H1 (cell line): ENCODE measurements at regions not wholly inside any gene's neighbourhood (a gene's known extent, or its start where the extent isn't known, plus 50 kb on each side); places are given as distances from the start of the nearest gene placed in this dataset.

Experiments
- CTCF ChIA-PET: fragments of 300-600 bp; sonication (Branson Sonifier 250); formaldehyde crosslinking; loops from one replicate; lab custom pipeline; 2021; ENCODE audit not compliant: partially characterized antibody; lab: Charles Lee
- POLR2A ChIA-PET: fragments of 300-600 bp; sonication (Branson Sonifier 250); formaldehyde crosslinking; loops from one replicate; lab custom pipeline; 2021; ENCODE audit warnings: inconsistent platforms; ENCODE audit not compliant: partially characterized antibody; lab: Charles Lee
- DNase-seq, 2 experiments: peaks; one replicate each; pipeline versions ENCODE4 v3.0.0 to v3.0.0-alpha.2; 2010 to 2022; ENCODE audit warnings: low spot score in 2 of 2, low read depth in 1 of 2, mixed read lengths in 1 of 2
- FAIRE-seq: peaks from 2 replicates; lab custom pipeline; 2011; peaks lifted over from hg19 to GRCh38; lab: Jason Lieb, UNC
- H2AFZ ChIP-seq: 2 replicates; pipeline ENCODE4 v1.8.1; 2012; ENCODE audit warnings: low read length, inconsistent platforms
- H2AK5ac ChIP-seq: 2 replicates; pipeline ENCODE4 v1.6.1; 2013; ENCODE audit warnings: low read depth, low read length
- H2BK120ac ChIP-seq: replicated peaks from 2 replicates; pipeline ENCODE3; 2013; ENCODE audit warnings: low read depth, low read length, inconsistent platforms
- H2BK12ac ChIP-seq: 2 replicates; pipeline ENCODE4 v1.6.1; 2013; ENCODE audit warnings: low read depth, low read length
- H2BK15ac ChIP-seq: 2 replicates; pipeline ENCODE4 v1.6.1; 2013; ENCODE audit warnings: low read length
- H2BK20ac ChIP-seq: 2 replicates; pipeline ENCODE4 v1.6.1; 2013; ENCODE audit warnings: low read length
- H2BK5ac ChIP-seq: 2 replicates; pipeline ENCODE4 v1.6.1; 2013; ENCODE audit warnings: low read depth, low read length
- H3K14ac ChIP-seq: 2 replicates; pipeline ENCODE4 v1.6.1; 2013; ENCODE audit warnings: inconsistent platforms; ENCODE audit not compliant: insufficient read length
- H3K18ac ChIP-seq: 2 replicates; pipeline ENCODE4 v1.6.1; 2013; ENCODE audit warnings: low read length; ENCODE audit errors: extremely low read depth
- H3K23ac ChIP-seq: 2 replicates; pipeline ENCODE4 v1.6.1; 2013; ENCODE audit warnings: inconsistent platforms; ENCODE audit not compliant: insufficient read length
- H3K23me2 ChIP-seq: 2 replicates; pipeline ENCODE4 v1.6.1; 2013; ENCODE audit warnings: low read depth, low read length
- H3K27ac ChIP-seq: 2 replicates; pipeline ENCODE4 v1.6.1; 2011; ENCODE audit warnings: low read depth, low read length, inconsistent platforms
- H3K27me3 ChIP-seq, 4 experiments: replicated peaks in 1 of 4; 1 replicate in 1 of 4; 2 replicates in 3 of 4; pipeline versions ENCODE4 v1.6.1 to v1.8.1; 2011 to 2013; ENCODE audit warnings: low read length in 3 of 4, mild to moderate bottlenecking in 3 of 4, inconsistent platforms in 2 of 4, mixed read lengths in 2 of 4, moderate library complexity in 1 of 4; ENCODE audit not compliant: control insufficient read depth in 3 of 4, insufficient read depth in 3 of 4; ENCODE audit errors: extremely low read depth in 1 of 4
- H3K36me3 ChIP-seq, 4 experiments: 2 replicates each; pipeline versions ENCODE4 v1.6.1 to v1.8.1; 2011 to 2013; ENCODE audit warnings: mild to moderate bottlenecking in 4 of 4, low read length in 3 of 4, moderate library complexity in 2 of 4, control low read depth in 1 of 4, inconsistent platforms in 1 of 4; ENCODE audit not compliant: insufficient read depth in 4 of 4, control insufficient read depth in 2 of 4
- H3K4ac ChIP-seq: replicated peaks from 2 replicates; pipeline ENCODE3; 2013; ENCODE audit warnings: low read length, low read depth, mixed read lengths, inconsistent platforms; ENCODE audit not compliant: insufficient read length
- H3K4me1 ChIP-seq, 4 experiments: replicated peaks in 1 of 4; 1 replicate in 1 of 4; 2 replicates in 3 of 4; pipeline versions ENCODE4 v1.6.1 to v1.8.1; 2011 to 2013; ENCODE audit warnings: low read length in 3 of 4, inconsistent platforms in 2 of 4, mixed read lengths in 1 of 4; ENCODE audit not compliant: insufficient read depth in 4 of 4, control insufficient read depth in 3 of 4
- H3K4me2 ChIP-seq, 2 experiments: 2 replicates each; pipeline versions ENCODE4 v1.6.1 to v1.8.1; 2011 to 2013; ENCODE audit warnings: low read depth in 2 of 2, low read length in 2 of 2, control low read depth in 1 of 2, inconsistent platforms in 1 of 2, mild to moderate bottlenecking in 1 of 2; ENCODE audit not compliant: insufficient read depth in 1 of 2
- H3K4me3 ChIP-seq, 4 experiments: fragments of 200-600, 300-600 bp in 1 of 4; sonication (generic), shearing (Covaris generic), sonication (Bioruptor Twin) in 1 of 4; 2 replicates each; pipeline versions ENCODE4 v1.5.1 to v1.8.1; 2011 to 2016; ENCODE audit warnings: low read length in 4 of 4, low read depth in 3 of 4, control low read depth in 2 of 4, inconsistent platforms in 2 of 4, mild to moderate bottlenecking in 2 of 4, mixed read lengths in 1 of 4, moderate library complexity in 1 of 4; ENCODE audit not compliant: insufficient read depth in 2 of 4; ENCODE audit errors: extremely low read depth in 1 of 4
- H3K56ac ChIP-seq: replicated peaks from 2 replicates; pipeline ENCODE3; 2013; ENCODE audit warnings: low read depth, mild to moderate bottlenecking, mixed read lengths, low read length, inconsistent platforms; ENCODE audit not compliant: insufficient read length
- H3K79me1 ChIP-seq: 2 replicates; pipeline ENCODE4 v1.6.1; 2013; ENCODE audit warnings: low read depth, low read length, control low read depth
- H3K79me2 ChIP-seq, 2 experiments: 2 replicates each; pipeline versions ENCODE4 v1.6.1 to v1.8.1; 2012 to 2013; ENCODE audit warnings: low read length in 2 of 2, mild to moderate bottlenecking in 2 of 2, inconsistent platforms in 1 of 2; ENCODE audit not compliant: insufficient read depth in 2 of 2, control insufficient read depth in 1 of 2
- H3K9ac ChIP-seq, 4 experiments: replicated peaks in 1 of 4; 1 replicate in 1 of 4; 2 replicates in 3 of 4; pipeline versions ENCODE4 v1.6.1 to v1.8.1; 2011 to 2013; ENCODE audit warnings: low read depth in 3 of 4, low read length in 3 of 4, control low read depth in 2 of 4, mild to moderate bottlenecking in 2 of 4, moderate library complexity in 2 of 4, inconsistent platforms in 1 of 4; ENCODE audit errors: extremely low read depth in 1 of 4
- H3K9me3 ChIP-seq, 2 experiments: 2 replicates each; pipeline versions ENCODE4 v1.6.1 to v1.8.1; 2012 to 2013; ENCODE audit warnings: mild to moderate bottlenecking in 2 of 2, moderate library complexity in 2 of 2, control low read depth in 1 of 2, inconsistent platforms in 1 of 2, low read depth in 1 of 2, low read length in 1 of 2, mixed read lengths in 1 of 2; ENCODE audit not compliant: insufficient read depth in 2 of 2
- H4K20me1 ChIP-seq, 2 experiments: replicated peaks in 1 of 2; 2 replicates each; pipeline versions ENCODE3 to v1.8.1; 2011 to 2013; ENCODE audit warnings: inconsistent platforms in 2 of 2, low read length in 2 of 2, mild to moderate bottlenecking in 1 of 2; ENCODE audit not compliant: insufficient read depth in 2 of 2, control insufficient read depth in 1 of 2
- H4K5ac ChIP-seq: 2 replicates; pipeline ENCODE4 v1.6.1; 2013; ENCODE audit warnings: low read length, low read depth, mixed read lengths, inconsistent platforms; ENCODE audit not compliant: insufficient read length
- H4K8ac ChIP-seq: 2 replicates; pipeline ENCODE4 v1.8.0; 2013; ENCODE audit warnings: mild to moderate bottlenecking, moderate library complexity, low read length, inconsistent platforms; ENCODE audit not compliant: insufficient read depth; ENCODE audit errors: extremely low read depth
- H4K91ac ChIP-seq: replicated peaks from 2 replicates; pipeline ENCODE3; 2013; ENCODE audit warnings: low read length, mixed read lengths, inconsistent platforms; ENCODE audit not compliant: insufficient read length
- GTF2F1 ChIP-seq: IDR thresholded peaks from 2 replicates; pipeline ENCODE4 v1.6.1; 2012; ENCODE audit warnings: low read depth, low read length, improper control_type of control experiment, borderline replicate concordance
- WGBS, 2 experiments: shearing (Covaris generic) in 1 of 2; methylation state at CpG; one replicate each; pipeline versions ENCODE4 v1.1.6 to v1.1.7; 2013 to 2015; ENCODE audit warnings: low lambda C conversion rate in 2 of 2, mixed read lengths in 2 of 2, inconsistent platforms in 1 of 2, low coverage in 1 of 2, missing lambda C conversion rate in 1 of 2; ENCODE audit not compliant: insufficient replicate concordance in 2 of 2, insufficient coverage in 1 of 2, insufficient read length in 1 of 2; ENCODE audit errors: extremely low coverage in 1 of 2, missing lambda C conversion rate in 1 of 2; 5-methylcytosine and 5-hydroxymethylcytosine counted together
- TF ChIP-seq, protein P1 (sequence below): IDR thresholded peaks from 2 replicates; pipeline ENCODE4 v1.6.1; 2012; ENCODE audit warnings: inconsistent platforms

DNA sequence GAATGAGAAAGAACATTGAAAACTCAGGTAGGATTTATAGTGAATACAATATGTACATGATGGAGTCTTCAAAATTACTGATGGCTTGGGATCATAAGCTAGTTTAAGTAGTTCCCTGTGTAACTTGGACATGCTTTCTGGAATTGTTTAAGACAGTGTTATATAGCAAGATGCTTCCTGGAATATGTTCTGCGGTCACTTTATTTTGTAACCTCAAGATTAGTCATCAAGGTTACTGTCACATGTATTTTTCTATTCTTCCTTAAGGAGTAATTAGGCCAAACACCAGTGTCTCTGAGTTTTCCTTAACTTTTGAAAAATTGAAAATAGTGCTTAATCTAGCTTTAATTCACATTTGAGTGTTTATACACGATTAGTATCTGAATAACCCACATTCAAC lies 760.3 kb upstream of the ARRDC4 start:
- no peak overlapping the region for H2AK5ac ChIP-seq
- H4K8ac ChIP-seq: no peak overlapping the region
- H2AFZ ChIP-seq: no peak overlapping the region
- DNase-seq: no peak
- H3K9ac ChIP-seq: no peak overlapping the region
- H3K4me2 ChIP-seq: no peak overlapping the region
- no peak overlapping the region for H3K4ac ChIP-seq
- no peak for TF ChIP-seq GTF2F1
- TF ChIP-seq, protein P1, sequence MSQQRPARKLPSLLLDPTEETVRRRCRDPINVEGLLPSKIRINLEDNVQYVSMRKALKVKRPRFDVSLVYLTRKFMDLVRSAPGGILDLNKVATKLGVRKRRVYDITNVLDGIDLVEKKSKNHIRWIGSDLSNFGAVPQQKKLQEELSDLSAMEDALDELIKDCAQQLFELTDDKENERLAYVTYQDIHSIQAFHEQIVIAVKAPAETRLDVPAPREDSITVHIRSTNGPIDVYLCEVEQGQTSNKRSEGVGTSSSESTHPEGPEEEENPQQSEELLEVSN: no peak
- H2BK20ac ChIP-seq: no peak overlapping the region
- no peak overlapping the region for H3K18ac ChIP-seq
- no peak overlapping the region for H3K14ac ChIP-seq
- no peak overlapping the region for H2BK5ac ChIP-seq
- CTCF ChIA-PET: interaction anchor here (0.7 kb wide), 1 partner anchor 9 kb away, joined by 4 read pairs; no protein-coding TSS in a partner anchor
- H3K23me2 ChIP-seq: peaks cover 2% of the 10 kb centered on the region; the same call in 1 of the 2 replicates
- no peaks in the 10 kb centered on the region for H3K79me1 ChIP-seq
- H3K4me3 ChIP-seq: no peak overlapping the region
- no peak overlapping the region for H2BK120ac ChIP-seq
- no peak overlapping the region for H2BK12ac ChIP-seq
- no peak overlapping the region for H4K91ac ChIP-seq
- 90% methylated on average over 2 of the region's 2 CpGs; no CpG with 5 or more reads in 1 of the 2 experiments for WGBS, 2 experiments
- H3K79me2 ChIP-seq: no peaks in the 10 kb centered on the region
- no peak overlapping the region for H2BK15ac ChIP-seq
- POLR2A ChIA-PET: no interaction called here
- FAIRE-seq: no peak
- peaks cover 0 to 8% (median 3%) of the 10 kb centered on the region in 4 experiments; a peak in 3 of 7 replicates for H3K4me1 ChIP-seq
- no peaks in the 10 kb centered on the region for H3K27me3 ChIP-seq
- no peak overlapping the region for H3K56ac ChIP-seq
- H3K23ac ChIP-seq: no peak overlapping the region
- H3K9me3 ChIP-seq: no peaks in the 10 kb centered on the region
- no peaks in the 10 kb centered on the region for H4K20me1 ChIP-seq
- no peaks in the 10 kb centered on the region for H3K36me3 ChIP-seq
- H3K27ac ChIP-seq: no peak overlapping the region
- H4K5ac ChIP-seq: no peak overlapping the region
